ENCODE measurements at regions not wholly inside any gene's neighbourhood (a gene's known extent, or its start where the extent isn't known, plus 50 kb on each side); places are given as distances from the start of the nearest gene placed in this dataset.

DNA sequence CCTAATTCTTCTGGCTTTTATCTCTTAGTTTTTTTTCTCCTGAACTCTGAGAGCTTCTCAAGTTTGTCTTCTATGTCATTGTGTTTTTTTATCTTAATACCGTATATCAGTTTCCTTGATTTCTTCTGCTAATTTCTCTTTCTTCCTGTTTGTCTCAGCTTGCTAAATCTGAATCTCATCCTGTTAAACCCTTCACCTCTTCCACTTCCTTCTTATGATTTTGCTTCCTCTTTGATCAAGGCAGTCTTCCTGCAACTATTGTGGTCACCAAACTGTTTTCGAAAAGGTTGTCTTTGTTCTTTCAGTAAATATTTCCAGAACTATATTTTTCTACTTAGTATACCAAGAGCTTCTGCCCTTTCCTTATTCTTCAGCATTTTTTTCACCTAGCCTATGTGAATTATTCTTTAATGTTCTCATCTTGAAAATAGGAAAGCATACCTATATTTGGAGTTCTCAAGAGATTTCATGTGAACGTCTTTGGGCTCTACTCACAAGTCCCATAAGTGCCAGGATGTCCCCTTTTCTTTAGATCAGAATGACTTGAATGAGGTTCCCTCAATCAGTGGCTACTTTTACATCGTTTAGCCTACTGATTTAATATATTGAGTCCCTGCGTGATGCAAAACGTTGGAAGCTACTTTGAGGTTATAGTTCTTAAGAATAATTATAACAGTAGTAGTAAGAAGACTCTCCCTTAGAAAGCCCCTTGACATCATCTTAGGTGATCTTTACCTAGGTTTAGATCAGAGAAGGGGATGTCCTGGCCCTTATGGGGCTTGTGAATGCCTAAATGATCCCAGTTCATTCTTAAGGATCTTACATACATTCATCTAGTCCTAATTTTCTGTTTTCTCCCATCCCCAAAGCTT is 415.4 kb upstream of the AUTS2 start:
- ATAC-seq (no peak), DNase-seq (ENCODE audit: low spot score) (no peak)
- no peaks in the 10 kb centered on the region for H3K4me1 ChIP-seq (ENCODE audit: insufficient read depth)
- no peak overlapping the region for H3K27ac ChIP-seq (ENCODE audit: low read depth)
- H3K36me3 ChIP-seq (ENCODE audit: insufficient read depth) = no peaks in the 10 kb centered on the region
- no peaks in the 10 kb centered on the region for H3K9me2 ChIP-seq (ENCODE audit: insufficient read depth)
- H3K9me3 Mint-ChIP-seq = peaks cover 95% of the 10 kb centered on the region
- H4K20me1 ChIP-seq (replicated peaks; ENCODE audit: insufficient read depth) = no peaks in the 10 kb centered on the region
- TF ChIP-seq ZNF114 (CRISPR knock-in tag; IDR thresholded peaks at IDR 0.05) (no peak), JUNB (IDR thresholded peaks at IDR 0.05; ENCODE audit: unreplicated experiment) (no peak), ETS1 (IDR thresholded peaks at IDR 0.05) (no peak), EZH2phosphoT487 (IDR thresholded peaks at IDR 0.05; ENCODE audit: unreplicated experiment) (no peak), CREB1 (CRISPR knock-in tag; IDR thresholded peaks at IDR 0.05; ENCODE audit: low read depth) (no peak), EZH2 (IDR thresholded peaks at IDR 0.05; ENCODE audit: low read depth, unreplicated experiment) (no peak), STAT1 (IDR thresholded peaks at IDR 0.05; ENCODE audit: unreplicated experiment) (no peak), NANOG (IDR thresholded peaks at IDR 0.05; ENCODE audit: borderline replicate concordance) (no peak), POLR2AphosphoS5 (IDR thresholded peaks at IDR 0.05; ENCODE audit: low read depth) (no peak), ZNF331 (CRISPR knock-in tag; IDR thresholded peaks at IDR 0.05; ENCODE audit: low read depth) (no peak), REST (IDR thresholded peaks at IDR 0.05; ENCODE audit: unreplicated experiment) (no peak)
- TF ChIP-seq, protein P1, sequence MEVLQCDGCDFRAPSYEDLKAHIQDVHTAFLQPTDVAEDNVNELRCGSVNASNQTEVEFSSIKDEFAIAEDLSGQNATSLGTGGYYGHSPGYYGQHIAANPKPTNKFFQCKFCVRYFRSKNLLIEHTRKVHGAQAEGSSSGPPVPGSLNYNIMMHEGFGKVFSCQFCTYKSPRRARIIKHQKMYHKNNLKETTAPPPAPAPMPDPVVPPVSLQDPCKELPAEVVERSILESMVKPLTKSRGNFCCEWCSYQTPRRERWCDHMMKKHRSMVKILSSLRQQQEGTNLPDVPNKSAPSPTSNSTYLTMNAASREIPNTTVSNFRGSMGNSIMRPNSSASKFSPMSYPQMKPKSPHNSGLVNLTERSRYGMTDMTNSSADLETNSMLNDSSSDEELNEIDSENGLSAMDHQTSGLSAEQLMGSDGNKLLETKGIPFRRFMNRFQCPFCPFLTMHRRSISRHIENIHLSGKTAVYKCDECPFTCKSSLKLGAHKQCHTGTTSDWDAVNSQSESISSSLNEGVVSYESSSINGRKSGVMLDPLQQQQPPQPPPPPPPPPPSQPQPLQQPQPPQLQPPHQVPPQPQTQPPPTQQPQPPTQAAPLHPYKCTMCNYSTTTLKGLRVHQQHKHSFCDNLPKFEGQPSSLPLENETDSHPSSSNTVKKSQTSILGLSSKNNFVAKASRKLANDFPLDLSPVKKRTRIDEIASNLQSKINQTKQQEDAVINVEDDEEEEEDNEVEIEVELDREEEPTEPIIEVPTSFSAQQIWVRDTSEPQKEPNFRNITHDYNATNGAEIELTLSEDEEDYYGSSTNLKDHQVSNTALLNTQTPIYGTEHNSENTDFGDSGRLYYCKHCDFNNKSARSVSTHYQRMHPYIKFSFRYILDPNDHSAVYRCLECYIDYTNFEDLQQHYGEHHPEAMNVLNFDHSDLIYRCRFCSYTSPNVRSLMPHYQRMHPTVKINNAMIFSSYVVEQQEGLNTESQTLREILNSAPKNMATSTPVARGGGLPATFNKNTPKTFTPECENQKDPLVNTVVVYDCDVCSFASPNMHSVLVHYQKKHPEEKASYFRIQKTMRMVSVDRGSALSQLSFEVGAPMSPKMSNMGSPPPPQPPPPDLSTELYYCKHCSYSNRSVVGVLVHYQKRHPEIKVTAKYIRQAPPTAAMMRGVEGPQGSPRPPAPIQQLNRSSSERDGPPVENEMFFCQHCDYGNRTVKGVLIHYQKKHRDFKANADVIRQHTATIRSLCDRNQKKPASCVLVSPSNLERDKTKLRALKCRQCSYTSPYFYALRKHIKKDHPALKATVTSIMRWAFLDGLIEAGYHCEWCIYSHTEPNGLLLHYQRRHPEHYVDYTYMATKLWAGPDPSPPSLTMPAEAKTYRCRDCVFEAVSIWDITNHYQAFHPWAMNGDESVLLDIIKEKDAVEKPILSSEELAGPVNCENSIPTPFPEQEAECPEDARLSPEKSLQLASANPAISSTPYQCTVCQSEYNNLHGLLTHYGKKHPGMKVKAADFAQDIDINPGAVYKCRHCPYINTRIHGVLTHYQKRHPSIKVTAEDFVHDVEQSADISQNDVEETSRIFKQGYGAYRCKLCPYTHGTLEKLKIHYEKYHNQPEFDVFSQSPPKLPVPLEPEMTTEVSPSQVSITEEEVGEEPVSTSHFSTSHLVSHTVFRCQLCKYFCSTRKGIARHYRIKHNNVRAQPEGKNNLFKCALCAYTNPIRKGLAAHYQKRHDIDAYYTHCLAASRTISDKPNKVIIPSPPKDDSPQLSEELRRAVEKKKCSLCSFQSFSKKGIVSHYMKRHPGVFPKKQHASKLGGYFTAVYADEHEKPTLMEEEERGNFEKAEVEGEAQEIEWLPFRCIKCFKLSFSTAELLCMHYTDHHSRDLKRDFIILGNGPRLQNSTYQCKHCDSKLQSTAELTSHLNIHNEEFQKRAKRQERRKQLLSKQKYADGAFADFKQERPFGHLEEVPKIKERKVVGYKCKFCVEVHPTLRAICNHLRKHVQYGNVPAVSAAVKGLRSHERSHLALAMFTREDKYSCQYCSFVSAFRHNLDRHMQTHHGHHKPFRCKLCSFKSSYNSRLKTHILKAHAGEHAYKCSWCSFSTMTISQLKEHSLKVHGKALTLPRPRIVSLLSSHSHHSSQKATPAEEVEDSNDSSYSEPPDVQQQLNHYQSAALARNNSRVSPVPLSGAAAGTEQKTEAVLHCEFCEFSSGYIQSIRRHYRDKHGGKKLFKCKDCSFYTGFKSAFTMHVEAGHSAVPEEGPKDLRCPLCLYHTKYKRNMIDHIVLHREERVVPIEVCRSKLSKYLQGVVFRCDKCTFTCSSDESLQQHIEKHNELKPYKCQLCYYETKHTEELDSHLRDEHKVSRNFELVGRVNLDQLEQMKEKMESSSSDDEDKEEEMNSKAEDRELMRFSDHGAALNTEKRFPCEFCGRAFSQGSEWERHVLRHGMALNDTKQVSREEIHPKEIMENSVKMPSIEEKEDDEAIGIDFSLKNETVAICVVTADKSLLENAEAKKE (CRISPR knock-in tag; IDR thresholded peaks at IDR 0.05) = no peak
- TF ChIP-seq, protein P2, sequence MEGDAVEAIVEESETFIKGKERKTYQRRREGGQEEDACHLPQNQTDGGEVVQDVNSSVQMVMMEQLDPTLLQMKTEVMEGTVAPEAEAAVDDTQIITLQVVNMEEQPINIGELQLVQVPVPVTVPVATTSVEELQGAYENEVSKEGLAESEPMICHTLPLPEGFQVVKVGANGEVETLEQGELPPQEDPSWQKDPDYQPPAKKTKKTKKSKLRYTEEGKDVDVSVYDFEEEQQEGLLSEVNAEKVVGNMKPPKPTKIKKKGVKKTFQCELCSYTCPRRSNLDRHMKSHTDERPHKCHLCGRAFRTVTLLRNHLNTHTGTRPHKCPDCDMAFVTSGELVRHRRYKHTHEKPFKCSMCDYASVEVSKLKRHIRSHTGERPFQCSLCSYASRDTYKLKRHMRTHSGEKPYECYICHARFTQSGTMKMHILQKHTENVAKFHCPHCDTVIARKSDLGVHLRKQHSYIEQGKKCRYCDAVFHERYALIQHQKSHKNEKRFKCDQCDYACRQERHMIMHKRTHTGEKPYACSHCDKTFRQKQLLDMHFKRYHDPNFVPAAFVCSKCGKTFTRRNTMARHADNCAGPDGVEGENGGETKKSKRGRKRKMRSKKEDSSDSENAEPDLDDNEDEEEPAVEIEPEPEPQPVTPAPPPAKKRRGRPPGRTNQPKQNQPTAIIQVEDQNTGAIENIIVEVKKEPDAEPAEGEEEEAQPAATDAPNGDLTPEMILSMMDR (conservative IDR thresholded peaks at IDR 0.05; ENCODE audit: low read depth in 2 of 2) = no peak
- no peaks in the 10 kb centered on the region for H3F3A ChIP-seq (replicated peaks; ENCODE audit: low read depth)
- H3K27me3 Mint-ChIP-seq (ENCODE audit: insufficient read depth, low read depth, poor library complexity) = peaks cover 2% of the 10 kb centered on the region
- H3K36me3 Mint-ChIP-seq (ENCODE audit: low read depth) = peaks cover 35% of the 10 kb centered on the region
- no peaks in the 10 kb centered on the region for H3K4me1 Mint-ChIP-seq
- no peak overlapping the region for H3K4me2 ChIP-seq
- no peak overlapping the region for H3K4me3 ChIP-seq
- H3K27ac Mint-ChIP-seq = no peak overlapping the region
- H2AFZ ChIP-seq = no peak overlapping the region
- H3K4me3 Mint-ChIP-seq = no peak overlapping the region
- H3K27me3 ChIP-seq (ENCODE audit: insufficient read depth) = no peaks in the 10 kb centered on the region
- no peaks in the 10 kb centered on the region for H3K79me2 ChIP-seq (replicated peaks; ENCODE audit: insufficient read depth)
